Ramos (cell line): ENCODE measurements at regions not wholly inside any gene's neighbourhood (a gene's known extent, or its start where the extent isn't known, plus 50 kb on each side); places are given as distances from the start of the nearest gene placed in this dataset.
"Not testable (repeated sequence)": the region's sequence is repeated elsewhere in the genome, so short reads cannot be mapped to it uniquely, and the experiment has no call there.

ENCODE experiments used
- in situ Hi-C: fragments of 300-500 bp; cut with MboI; formaldehyde crosslinking; loops from one replicate; pipeline ENCODE4 v1.14.3; 2022; ENCODE audit warnings: low sequenced_read_pairs; ENCODE audit not compliant: unreplicated experiment

DNA sequence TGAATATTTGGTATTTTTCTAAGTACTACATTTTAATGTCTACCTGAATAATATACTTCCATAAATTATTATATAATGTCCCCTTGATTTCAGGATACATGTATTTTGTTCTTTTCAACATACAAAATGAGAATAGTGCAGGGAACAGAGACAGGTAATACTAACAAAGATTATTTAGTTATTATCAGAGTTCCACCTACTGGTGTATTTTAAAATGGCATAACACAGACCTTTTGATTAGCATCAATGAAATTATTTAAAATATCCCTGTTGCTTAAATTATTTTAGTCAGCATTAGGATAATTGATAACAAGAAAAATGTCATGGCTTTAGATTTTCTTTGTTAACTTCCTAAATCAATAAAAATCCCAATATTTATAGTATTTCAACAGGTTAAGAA, 184.0 kb downstream of the PRDM13 start:
- in situ Hi-C loops, result no loop called here

DNA sequence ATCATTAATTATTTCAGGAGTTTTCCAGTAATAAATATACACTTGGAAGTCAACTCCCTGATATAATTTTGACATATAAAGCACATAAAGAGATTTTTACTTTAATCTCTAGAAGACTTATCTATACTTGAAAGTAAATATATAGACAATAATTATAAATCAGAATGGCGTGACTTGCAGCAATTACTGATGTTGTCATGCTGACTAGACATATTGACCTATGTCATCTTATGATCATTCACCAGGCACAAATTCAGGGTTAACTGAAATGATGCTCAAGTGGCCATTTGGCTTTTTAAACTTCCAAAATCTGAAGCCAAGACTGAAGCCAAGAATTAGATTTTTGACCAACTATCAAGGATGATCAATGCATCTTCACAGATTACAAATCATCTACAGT, 192.2 kb downstream of the MCHR2 start:
- in situ Hi-C loops, result no loop called here

DNA sequence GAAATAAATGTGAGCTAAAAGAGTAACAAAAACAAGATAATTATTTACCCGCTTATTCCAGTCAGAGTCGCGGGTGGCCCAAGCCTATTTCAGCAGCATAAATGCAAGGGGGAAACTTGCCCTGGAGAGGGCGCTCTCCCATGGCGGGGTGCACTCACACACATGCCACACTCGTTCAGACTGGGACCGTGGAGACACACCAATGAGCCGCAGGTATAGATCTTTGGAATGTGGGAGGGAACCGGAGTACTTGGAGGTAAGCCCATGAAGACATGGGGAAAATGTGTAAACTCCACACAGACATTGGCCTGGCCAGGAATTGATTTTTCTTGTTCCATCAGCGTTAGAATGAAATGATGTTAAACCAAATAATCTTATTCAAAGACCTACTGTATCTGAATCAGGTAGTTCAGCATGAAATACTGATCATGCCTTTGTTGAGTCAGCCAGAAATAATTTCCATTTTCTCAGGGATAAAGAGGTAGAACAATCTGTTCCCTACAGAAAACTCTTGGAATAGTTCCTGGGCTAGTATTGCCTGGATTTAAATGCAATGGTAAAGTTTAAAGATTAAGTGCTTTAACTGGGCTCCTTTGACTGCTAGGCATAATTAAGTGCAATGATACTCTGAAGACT, 191.5 kb downstream of the MCHR2 start:
- in situ Hi-C loops, result no loop called here

DNA sequence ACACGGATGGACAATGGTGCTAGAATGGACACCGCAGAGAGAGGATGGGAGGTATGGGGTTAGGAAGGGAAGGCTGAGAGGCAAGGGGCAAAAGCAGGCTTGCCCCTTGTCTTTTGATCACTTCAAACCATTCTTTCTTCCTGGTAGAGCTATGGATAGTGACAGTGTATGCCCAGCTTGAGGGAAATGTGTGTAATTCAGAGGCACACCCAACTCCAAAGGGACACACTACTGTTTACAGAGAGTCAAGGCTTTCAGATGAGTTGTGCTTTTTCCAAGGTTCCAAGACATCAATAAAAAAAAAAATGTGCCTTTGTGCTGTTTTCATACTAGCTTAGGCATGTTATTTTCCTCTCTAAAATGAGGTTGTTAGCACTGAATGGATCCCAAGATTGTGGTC, 185.0 kb downstream of the MCHR2 start:
- in situ Hi-C loops, result no loop called here

DNA sequence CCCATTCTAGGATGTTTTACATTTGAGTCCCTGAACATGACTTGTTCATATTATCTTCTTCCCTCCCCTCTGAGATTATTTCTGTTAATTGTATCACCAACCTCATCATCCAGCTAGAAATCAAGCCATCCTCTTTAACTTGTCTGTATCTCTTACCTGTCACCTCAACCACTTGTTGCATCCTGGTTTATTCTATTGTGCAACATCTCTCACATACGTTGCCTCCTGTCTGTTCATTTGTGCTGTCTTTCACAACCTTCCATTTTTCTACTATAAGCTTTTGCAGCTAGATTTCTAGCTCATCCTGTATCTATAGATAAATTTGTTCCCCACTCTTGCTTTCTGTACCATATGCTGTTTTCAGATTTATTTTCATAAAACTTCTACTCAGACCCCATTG, 183.7 kb downstream of the MCHR2 start:
- in situ Hi-C loops, result no loop called here

DNA sequence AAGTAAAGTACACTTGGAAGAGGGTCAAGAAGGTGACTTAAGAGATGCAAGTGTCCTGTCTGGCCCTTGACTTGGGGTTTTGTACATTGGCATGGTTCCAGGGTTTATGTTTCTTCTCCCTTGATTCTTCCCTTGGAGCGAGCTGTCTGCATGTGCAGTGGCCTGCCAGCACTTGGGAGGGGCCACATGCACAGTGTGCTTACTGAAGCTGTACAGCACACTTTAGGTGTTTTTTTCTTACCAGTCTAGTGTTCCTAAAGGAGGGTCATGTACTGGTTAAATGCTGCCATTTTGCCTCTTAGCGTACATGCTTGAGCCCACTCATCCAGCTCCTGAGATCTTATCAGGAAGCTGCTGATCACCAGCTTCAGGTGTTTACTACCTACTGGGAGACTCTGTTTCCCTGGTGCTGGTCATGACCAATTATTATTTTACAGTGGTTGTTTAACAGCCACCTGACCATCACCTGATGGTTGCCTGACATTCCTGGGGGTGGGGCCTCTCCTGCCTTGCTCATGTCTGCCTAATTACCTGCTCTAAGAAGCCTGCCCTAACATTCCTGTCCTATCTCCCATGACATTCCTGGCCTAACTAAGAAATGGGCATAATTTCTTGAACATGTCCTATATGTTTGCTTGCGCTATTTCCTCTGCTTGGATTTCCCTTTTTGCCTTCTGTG, 182.9 kb downstream of the MCHR2 start:
- in situ Hi-C loops, result no loop called here

DNA sequence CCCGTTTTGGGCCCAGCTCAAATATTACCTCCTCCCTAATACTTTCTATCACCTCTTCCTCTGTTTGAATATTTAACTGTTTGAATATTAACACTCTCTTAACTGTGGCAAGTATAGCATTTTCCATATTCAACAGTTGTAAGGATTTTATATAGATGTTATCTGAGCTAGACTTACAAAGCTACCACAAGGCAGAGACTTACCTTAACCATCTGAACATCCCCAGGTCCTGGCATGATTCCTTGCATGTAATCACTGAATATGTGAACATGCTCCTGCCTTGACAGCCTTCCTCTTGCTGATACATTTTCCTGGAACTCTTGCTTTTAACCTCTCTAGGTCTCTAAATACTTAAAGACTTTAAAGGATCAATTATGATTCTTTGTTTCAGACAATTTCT, 182.4 kb downstream of the MCHR2 start:
- in situ Hi-C loops, result no loop called here

DNA sequence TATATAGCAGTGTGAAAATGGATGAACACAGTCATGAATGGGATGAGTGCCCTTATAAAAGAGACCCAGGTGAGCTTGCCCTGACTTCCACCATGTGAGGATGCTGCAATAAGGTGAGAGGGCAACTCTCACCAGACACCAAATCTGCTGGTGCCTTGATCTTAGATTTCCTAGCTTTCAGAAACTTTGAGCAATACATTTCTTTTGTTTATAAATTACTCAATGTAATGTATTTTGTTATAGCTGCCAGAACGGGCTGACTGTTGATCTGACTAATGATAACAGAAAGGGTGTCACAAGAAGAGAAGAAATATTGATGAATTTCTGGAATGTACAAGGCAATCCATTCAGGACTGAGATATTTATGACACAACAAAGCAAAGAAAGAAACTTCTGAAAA, 180.5 kb downstream of the MCHR2 start:
- in situ Hi-C loops, result no loop called here

DNA sequence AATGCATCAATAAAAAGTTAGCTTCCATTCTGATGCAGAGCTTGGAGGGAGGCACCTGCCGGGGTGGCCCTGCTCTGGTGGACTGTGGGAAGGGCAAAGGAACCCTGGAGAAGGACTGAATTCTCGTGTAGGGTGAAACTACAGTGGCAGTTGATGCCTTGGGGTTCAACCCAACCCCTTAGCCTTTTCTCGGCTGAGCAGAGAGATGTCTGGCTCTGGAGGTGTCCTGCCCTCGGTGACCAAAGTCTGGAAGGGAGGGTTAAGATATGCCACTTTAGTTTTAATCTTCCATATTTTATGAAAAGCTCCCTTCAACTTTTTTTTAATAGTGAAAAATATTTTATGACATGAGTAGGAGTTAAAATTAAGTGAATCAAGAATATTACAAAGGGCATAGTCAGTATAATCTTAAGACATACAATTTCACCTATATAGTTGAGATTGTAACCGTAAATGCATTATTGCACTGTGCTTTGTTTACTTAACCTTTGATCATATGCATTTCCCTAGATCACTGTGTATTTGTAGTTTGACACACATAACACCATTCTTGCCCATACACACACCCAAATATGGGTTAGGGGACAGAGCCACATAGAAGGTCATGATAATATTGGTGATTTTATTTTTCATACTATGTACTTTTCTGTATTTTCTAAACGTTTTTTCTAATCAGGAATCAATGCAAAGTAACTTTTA, 179.6 kb downstream of the MCHR2 start:
- in situ Hi-C loops, result no loop called here

DNA sequence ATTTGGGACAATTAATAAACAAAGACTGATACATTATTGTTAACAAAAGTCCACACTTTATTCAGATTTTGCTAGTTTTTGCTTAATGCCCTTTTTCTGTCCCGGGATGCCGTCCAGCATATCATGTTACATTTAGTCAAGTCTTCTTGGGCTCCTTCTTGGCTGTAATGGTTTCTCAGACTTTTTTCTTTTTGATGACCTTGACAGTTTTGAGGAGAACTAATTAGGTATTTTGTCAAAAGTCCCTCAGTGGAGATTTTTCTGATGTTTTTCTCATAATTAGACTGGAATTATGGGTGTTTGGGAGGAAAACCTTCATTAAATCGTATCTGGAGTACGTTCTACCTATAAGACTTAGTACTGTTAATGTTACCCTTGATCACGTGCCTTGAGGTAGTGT, 177.2 kb downstream of the MCHR2 start:
- in situ Hi-C loops, result no loop called here

DNA sequence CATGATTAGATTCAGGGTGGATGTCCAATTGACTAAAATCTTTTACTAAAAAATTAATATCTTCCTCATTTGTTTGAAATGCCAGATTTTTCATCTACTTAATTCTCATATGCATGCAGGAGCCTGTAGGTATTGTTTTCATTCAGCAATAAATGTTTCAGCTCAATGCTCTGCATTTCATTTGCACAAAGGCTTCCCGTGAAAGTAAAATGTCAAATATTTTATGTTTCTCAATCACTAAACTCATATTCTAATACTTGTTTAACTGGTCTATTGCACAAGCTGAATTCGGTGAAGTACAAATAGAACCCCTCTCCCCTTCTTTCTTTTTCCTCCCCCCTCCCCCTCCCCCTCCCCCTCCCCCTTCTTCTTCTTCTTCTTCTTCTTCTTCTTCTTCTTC, 175.9 kb downstream of the MCHR2 start:
- in situ Hi-C loops, result no loop called here

DNA sequence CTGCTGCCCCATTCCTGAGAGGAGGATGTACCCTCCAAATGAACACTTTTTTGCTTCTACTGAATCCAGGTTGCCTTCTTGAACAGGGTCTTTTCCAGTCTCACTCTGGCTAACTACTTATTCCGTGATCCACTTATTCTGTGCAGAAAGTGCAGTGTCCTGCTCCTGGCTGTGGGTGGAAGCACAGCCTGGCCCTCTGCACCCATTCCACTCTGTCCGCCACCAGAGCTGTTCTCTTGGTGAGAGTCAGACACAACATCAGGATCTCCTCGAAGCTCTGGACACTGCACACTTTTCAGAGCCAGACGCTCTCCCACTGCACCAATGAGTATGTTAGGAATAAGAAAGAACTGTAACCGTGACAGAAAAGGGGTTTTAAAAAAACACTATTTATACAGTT, 174.2 kb downstream of the MCHR2 start:
- in situ Hi-C loops, result no loop called here

DNA sequence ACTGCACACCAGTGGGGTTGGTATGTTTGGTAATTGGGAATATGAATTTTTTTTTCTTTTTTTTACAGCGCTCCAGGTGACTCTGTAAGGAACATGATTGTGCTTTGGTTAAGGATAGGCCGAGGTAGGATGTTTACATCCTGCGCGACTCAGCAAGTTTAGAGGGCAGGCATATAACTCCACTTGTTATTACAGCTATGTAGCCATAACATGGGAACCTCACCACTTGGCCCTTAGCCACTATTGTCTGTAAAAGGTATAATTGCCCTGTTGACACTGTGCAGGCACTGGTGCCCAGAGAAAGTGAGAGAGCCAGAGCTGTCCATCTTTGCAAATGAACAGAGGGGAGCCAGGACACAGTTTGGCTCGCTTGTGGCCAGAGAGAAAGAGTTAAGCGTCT, 172.9 kb downstream of the MCHR2 start:
- in situ Hi-C loops, result no loop called here

DNA sequence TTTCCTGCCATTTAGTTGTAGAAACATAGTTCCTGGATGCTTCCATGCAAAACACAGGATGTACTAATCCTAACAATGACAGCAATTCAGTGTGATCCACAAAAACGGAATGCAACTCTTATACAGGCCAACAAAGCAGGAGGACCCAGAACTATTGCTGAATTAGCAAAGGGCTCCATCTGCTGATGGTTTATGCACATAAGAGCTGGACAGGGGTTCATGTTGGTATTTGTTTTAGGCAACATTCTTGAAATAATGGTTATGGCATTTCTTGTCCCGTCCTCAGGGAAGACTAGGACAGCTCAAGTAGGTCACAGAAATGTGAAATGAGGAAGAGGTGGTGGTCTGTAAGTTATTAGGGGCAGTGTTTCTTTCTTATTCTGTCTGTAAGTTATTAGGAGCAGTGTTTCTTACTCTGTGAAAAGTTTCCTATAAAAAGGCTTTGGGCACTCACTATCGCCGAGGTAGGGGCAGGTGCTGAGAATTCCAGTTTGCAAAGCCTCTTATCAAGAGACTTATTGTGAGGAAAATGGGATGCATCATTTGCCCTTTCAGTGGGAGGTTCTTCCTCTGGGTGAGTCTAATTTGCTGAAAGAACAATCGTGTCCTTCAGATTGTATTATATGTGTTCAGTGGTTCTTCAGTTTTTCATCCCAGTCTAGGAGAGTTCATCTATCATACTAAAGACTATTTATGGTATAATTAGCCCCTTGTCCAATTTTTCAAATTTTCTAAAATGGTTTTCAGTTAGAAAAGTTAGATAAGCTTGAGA, 171.1 kb downstream of the MCHR2 start:
- in situ Hi-C loops, result no loop called here

DNA sequence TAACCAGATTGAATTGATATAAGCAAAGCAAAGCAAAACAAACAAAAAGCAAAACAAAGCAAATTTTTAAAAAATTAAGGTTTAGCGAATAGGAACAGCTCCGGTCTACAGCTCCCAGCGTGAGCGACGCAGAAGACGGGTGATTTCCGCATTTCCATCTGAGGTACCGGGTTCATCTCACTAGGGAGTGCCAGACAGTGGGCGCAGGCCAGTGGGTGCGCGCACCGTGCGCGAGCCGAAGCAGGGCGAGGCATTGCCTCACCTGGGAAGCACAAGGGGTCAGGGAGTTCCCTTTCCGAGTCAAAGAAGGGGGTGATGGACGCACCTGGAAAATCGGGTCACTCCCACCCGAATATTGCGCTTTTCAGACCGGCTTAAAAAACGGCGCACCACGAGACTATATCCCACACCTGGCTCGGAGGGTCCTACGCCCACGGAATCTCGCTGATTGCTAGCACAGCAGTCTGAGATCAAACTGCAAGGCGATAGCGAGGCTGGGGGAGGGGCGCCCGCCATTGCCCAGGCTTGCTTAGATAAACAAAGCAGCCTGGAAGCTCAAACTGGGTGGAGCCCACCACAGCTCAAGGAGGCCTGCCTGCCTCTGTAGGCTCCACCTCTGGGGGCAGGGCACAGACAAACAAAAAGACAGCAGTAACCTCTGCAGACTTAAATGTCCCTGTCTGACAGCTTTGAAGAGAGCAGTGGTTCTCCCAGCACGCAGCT, 170.3 kb downstream of the MCHR2 start:
- in situ Hi-C loops, result not testable (repeated sequence)

DNA sequence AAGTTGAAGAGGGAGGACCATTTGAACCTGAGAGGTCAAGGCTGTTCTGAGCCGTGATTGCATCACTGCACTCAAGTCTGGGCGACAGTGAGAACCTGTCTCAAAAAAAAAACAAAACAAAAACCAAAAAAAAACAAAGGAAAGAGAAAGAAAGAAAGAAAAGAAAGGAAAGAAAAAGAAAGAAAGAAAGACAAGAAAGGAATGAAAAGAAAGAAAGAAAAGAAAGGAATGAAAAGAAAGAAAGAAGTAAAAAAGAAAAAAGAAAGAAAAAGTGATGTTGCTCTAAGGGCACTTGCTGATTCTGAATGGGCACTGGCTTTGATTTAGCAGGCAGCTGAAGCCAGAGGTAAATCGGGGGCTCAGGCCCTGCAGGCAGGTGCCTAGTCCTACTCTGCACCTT, 161.0 kb downstream of the MCHR2 start:
- in situ Hi-C loops, result no loop called here

DNA sequence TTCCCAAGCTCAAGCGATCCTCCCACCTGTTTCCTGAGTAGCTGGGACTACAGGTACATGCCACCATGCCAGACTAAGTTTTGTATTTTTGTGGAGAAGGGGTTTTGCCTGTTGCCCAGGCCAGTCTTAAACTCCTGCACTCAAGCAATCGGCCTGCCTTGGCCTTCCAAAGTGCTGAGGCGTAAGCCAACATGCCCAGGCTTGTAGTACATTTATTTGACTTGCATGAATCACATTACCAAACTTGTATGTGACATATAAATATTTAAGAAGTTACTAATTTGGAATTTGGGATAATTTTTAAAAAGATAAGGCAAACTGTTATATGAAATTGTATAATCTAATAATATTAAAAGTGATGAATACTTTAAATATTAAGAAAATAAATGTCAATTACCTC, 157.6 kb downstream of the MCHR2 start:
- in situ Hi-C loops, result no loop called here

DNA sequence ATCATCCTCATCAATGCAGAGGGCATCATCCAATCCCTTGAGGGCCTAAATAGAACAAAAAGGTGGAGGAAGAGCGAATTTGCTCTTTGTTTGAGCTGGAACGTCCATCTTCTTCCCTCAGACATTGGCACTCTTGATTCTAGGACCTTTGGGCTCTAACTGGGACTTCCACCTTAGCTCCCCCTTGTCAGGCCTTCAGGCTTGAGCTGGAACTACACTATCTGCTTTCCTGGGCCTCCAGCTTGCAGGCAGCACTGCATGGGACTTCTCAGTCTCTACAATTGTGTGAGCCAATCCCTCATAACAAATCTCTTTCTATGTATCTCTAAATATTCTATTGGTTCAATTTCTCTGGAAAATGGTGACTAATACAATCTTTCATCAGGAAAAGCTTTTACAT, 155.4 kb downstream of the MCHR2 start:
- in situ Hi-C loops, result no loop called here

DNA sequence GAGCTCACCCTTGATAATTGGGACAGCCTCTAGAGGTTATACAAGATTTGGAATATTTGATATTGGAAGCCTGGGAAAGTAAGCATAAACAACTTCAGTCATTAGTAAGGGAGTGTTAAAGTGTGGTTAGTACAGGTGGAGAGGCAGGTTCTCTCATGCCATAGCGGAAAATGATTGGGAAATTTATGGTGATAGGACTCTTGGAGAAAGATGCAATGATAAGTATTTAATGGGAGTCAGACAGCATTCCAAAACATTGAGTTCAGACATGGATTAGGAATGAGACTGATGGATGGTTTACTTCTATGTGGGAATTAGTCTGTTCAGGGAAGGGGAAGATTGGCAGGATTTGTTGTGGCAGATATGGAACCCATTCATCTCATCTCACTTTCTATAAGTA, 152.7 kb downstream of the MCHR2 start:
- in situ Hi-C loops, result no loop called here

DNA sequence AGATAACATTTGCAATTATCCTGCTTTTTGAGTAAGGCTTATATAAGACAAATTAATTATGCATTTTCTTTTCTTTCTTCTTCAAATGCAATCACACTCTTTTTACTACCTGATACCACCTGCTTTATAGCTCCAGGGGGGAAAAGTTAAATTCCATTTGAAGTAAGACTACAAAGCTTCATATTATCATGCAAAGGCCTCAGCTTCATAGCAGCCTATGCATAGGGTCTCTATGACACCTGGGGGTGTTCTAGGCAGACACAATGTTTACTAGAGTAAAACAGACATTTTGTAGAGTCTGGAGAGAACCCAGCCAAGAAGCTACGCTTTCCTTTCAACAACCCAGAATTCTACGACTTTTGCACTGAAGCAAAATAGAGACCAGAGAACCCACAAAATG, 148.0 kb downstream of the MCHR2 start:
- in situ Hi-C loops, result no loop called here
